PC-9 (cell line): ENCODE measurements at regions not wholly inside any gene's neighbourhood (a gene's known extent, or its start where the extent isn't known, plus 50 kb on each side); places are given as distances from the start of the nearest gene placed in this dataset.

ENCODE experiments used
- EZH2 ChIP-seq: fragments of 200-600 bp; sonication (generic); IDR thresholded peaks from 2 replicates; pipeline ENCODE4 v1.8.0; 2017; ENCODE audit warnings: antibody characterized with exemption, low read depth
- TF ChIP-seq, protein P1 (sequence below): fragments of 200-600 bp; sonication (generic); conservative IDR thresholded peaks from 2 replicates; pipeline ENCODE4 v1.6.1; 2017; ENCODE audit warnings: mixed run types, antibody characterized with exemption, mild to moderate bottlenecking, moderate library complexity

DNA sequence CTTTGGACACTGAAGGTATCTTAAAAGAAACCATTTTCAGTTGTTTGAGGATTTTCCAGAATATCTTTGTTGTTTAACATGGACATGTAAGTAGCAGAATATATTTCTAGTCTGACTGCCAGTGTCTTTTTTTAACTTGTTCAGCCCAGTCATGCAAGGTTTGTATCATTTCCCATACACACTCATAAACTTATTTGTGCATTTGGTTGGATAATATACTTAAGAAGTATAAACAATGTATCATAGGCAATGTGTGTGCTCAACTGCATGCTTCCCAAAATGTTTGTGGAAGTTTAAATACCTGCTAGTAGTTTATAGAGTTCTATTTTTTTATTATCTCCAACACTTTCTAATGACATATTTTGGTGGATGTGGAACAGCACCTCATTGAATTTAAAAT is 707.4 kb upstream of the FBXO33 start:
- TF ChIP-seq, protein P1, sequence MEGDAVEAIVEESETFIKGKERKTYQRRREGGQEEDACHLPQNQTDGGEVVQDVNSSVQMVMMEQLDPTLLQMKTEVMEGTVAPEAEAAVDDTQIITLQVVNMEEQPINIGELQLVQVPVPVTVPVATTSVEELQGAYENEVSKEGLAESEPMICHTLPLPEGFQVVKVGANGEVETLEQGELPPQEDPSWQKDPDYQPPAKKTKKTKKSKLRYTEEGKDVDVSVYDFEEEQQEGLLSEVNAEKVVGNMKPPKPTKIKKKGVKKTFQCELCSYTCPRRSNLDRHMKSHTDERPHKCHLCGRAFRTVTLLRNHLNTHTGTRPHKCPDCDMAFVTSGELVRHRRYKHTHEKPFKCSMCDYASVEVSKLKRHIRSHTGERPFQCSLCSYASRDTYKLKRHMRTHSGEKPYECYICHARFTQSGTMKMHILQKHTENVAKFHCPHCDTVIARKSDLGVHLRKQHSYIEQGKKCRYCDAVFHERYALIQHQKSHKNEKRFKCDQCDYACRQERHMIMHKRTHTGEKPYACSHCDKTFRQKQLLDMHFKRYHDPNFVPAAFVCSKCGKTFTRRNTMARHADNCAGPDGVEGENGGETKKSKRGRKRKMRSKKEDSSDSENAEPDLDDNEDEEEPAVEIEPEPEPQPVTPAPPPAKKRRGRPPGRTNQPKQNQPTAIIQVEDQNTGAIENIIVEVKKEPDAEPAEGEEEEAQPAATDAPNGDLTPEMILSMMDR, result no peak
- TF ChIP-seq EZH2, result no peak
